Non-pigmented ciliary epithelial cell (primary cell): ENCODE measurements at regions not wholly inside any gene's neighbourhood (a gene's known extent, or its start where the extent isn't known, plus 50 kb on each side); places are given as distances from the start of the nearest gene placed in this dataset.
"Not testable (repeated sequence)": the region's sequence is repeated elsewhere in the genome, so short reads cannot be mapped to it uniquely, and the experiment has no call there.

Source experiments
- DNase-seq: peaks from one replicate; pipeline ENCODE4 v3.0.0-alpha.2; 2010; ENCODE audit warnings: low read depth

DNA sequence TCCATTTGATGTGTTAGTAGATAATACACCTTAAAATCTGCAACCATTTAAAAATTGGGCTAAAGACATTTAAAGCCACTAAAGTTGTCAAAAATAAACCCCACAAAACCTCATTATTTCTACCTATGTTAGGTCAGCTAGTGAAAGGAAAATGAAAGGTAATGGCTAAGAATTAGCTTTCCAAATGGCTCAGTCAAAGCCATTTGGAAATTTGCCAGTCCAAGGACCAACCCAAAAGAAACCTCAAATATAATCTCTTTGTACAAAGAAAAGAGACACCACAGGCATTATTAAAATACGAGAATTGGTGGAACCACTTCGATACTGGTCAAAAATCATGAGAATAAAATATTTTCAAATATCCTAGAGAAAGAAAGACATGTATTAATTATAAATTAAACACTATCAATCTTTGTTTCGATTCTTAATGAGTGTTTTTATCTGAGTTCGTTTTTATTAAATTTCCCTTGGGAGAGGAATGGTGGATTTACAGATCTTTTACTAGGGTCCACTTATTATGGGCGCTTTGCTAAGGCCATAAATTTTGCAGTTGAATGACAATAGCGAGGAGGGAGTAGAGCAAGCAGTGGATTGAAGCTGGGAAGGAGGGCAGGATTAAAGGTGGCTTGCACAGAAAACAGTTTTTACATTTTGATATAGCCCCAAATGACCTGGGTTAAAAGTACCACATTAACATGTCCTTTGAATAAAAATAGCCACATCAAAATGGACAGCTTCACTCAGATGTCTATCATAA, 116.8 kb upstream of the SHB start:
- no peak for DNase-seq

DNA sequence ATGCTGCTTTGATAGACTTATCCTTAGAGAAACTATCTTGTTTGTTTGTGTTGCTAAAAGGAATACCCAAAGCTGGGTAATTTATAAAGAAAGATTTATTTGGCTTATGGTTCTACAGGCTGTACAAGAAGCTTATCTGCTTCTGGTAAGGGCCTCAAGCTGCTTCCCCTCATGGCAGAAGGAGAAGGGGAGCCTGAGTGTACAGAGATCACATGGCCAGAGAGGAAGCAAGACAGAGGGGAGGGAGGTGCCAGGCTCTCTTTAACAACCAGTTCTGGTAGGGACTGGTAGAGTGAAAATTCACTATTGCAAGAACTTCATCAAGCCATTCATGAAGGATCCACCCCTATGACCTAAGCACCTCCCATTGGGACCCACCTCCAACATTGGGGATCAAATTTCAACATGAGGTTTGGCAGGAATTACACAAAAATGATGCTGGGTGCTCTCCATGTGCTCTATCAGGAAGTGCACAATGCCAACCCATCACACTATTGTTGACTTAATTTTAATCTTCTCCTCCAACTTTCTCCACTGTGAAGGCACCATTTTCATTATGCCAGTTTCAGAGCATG, 115.1 kb upstream of the SHB start:
- no peak for DNase-seq

DNA sequence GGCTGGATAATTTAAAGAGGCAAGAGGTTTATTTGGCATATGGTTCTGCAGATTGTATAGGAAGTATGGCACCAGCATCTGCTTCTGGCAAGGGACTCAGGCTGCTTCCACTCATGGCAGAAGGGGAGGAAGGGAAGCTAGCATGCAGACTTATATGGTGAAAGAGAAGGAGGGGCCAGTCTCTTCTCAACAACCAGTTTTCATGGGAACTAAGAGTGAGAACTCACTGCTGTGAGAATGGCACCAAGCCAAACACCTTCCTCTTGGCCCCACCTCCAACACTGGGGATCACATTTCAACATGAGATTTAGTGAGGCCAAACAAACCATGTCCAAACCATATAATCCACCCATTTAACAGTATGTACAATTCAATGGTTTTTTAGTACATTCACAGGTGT, 113.3 kb upstream of the SHB start:
- DNase-seq, result no peak

DNA sequence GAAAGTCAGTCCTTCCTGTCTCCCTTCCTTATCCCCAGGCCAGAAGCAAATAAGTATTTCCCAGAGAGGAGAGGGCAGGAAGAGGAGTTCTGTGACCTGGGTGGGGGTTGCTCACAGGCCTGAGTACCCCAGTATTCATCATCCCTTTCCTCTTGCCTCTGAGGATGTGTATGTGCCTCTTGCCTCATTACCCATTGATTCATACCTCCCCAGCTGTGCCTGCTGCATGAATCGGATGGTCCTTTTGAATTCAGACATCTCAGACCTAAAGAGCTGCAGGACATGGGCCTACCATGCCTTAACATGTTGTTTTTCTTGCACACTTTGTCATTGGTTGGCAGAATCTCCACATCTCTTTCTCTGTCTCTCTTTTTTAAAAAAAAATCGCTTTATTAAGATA, 112.8 kb upstream of the SHB start:
- DNase-seq, result no peak

DNA sequence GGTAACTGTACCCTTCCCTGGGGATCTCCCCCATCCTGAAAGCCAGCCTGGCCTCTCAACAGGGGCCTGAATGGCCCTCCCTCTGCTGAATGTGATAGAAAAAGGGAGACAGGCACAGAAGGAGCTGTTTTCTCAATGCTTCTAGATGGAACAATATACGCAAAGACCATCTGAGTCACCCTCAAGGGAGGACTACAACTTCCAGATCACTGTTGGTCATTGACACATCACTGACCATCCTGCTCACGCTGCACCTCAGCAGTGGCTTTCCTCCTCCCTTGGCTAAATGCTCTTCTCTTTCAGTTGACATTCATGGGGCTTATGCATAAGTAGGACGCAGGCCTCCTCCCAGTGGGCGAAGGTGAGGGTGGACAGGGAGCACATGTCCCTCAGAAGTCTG, 112.2 kb upstream of the SHB start:
- no peak for DNase-seq

DNA sequence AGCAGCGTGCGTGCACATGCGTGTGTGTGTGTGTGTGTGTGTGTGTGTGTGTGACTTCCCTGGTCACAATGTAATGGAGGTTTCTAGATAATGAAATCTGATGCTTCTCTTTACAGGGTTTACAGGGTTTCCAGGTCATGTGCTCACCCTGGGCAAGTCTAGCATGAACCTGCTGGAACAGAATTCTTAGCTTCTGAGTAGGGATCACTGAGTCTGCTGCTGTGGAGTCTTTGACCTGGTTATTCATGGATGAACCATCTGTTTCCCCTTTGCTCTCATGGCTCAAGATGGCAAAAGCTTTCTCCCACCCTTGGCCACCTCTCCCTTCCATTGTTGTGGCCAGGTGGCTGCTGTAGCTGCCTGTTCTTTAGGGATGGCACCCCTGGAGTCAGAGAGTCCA, 111.6 kb upstream of the SHB start:
- DNase-seq, result no peak

DNA sequence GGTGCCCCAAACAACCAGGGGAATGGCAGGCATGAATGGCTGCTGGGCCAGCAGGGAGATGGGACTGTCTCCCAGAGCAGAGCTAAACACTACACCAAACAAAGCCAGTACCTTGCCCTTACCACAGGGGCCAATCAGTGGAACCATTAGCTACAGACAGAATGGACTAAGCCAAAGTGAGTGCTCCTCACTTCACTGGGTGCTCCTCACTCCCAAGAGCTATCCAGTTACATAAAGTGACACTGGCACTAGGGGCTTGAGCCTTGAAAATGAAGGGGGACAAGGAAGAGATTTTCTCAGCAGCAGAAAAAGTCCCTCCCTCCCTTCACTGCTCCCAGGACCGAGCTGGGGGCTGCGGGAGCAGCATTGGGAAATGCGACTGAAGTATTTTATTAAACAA, 110.9 kb upstream of the SHB start:
- DNase-seq, result no peak

DNA sequence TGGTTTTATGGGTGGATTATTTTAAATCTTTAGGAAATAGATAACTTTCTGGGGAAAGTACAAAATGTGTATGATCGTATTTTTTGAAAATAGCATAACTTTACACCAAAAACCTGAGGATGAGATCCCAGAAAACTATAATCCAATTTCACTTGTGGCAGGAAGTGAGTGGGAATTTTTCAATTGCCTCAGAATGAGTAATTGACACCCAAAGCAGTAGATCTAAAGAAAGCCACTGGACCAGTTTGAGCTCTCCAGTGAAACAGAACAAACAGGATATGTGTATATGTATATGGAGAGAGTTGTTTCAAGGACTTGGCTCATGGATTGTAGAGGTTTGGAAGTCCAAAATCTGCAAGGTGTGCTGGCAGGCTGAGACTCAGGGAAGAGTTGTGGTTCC, 109.2 kb upstream of the SHB start:
- DNase-seq, result no peak

DNA sequence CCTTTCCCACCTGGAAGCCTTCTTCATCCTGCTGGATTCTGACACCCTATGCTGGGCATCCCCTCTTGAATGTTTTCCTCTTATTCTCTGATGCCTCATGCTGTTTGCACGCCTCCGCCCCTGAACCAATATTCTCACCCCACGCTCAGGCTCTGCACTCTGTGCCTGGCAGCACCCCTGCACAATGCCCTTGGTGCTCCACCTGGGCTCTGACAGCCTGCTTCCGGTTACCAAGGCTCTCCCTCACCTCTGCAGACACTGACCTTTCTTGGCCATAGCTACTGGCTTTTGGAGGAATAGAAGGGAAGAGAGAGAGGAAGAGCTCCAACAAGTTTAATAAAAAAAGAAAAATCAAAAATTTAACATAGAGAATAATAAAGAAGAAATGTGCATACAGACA, 108.7 kb upstream of the SHB start:
- DNase-seq, result no peak

DNA sequence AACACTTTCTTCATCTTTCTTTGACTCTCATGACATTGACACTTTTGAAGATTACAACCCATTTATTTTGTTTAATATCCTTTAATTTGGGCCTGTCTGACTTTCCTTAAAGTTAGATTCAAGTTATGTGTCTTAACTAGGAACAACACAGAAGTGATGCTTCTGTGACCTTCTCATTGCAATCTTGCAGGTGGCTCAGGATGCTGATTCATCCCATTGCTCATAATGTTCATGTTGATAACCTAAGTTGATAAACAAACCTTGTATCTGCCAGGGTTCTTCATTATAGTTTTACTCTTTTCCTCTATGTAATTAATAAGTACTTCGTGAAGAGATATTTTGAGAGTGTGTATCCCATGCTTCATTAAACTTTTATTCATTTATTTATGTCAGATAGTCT, 107.2 kb upstream of the SHB start:
- no peak for DNase-seq

DNA sequence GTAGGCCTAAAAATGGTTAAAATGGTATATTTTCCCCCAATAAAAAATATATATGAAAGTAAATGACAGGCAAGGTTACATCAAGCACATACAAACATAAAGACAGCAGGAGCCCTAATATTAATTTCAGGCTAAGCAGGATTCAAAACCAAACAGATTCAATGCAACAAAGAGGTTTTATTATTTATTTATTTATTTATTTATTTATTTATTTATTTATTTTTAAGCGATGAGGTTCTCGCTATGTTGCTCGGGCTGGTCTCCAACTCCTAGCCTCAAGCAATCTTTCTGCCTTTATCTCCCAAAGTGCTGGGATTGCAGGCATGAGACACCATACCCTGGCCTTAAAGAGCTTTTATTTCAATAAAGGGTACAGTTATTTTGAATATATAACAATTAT, 106.4 kb upstream of the SHB start:
- no peak for DNase-seq

DNA sequence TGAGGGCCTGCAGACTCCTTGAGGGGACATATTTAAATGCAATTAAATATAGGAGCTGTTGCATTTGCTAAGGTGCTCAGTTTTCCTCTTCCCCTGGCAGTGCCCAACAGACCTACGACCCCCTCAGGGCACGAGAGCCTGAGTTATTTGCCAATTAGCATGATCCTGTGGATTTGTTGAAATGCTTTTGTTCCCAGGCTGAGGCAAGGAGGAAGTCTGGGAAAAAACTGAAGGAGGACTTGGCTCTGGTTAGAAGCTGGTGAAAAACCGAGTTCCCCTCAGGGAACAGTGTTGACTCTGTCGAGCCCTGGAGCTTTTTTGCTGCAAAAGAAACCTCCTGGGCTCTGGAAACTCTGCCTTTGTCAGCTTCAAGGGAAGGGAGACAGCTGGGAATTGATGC, 103.6 kb upstream of the SHB start:
- no peak for DNase-seq

DNA sequence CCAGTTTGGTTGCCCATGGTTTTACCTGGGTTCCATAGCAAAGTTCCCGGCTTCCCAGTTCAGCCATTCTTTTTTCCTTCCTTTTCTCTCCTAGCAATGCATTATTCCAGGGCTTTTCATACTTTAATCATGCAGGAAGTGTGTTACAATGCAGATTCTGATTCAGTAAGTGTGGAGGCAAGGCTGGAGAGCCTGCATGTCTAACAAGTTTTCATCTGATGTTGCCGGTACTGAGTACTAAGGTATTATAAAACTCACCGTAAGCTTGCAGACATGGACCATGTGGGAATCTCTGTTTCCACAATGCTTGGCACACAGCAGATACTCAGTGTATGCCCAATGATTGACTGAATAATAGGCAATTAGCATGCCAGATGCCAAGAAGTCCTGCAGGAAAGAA, 102.9 kb upstream of the SHB start:
- no peak for DNase-seq

DNA sequence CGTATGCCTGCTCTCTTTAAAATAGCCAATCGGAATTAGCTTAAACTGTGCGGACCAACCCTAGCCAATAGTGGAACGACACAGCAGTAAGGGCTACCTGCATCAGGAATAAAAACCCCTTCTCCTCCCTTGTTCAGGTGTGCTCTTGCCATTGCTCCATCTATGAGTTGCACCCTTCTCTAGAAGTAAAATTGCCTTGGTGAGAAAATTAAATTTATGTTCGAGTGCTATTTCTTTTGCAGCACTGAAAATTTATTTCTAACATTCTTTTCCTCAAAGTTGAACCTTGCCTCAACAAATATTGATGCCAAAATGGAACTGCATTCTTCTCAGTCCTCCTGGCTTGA, 102.5 kb upstream of the SHB start:
- no peak for DNase-seq

DNA sequence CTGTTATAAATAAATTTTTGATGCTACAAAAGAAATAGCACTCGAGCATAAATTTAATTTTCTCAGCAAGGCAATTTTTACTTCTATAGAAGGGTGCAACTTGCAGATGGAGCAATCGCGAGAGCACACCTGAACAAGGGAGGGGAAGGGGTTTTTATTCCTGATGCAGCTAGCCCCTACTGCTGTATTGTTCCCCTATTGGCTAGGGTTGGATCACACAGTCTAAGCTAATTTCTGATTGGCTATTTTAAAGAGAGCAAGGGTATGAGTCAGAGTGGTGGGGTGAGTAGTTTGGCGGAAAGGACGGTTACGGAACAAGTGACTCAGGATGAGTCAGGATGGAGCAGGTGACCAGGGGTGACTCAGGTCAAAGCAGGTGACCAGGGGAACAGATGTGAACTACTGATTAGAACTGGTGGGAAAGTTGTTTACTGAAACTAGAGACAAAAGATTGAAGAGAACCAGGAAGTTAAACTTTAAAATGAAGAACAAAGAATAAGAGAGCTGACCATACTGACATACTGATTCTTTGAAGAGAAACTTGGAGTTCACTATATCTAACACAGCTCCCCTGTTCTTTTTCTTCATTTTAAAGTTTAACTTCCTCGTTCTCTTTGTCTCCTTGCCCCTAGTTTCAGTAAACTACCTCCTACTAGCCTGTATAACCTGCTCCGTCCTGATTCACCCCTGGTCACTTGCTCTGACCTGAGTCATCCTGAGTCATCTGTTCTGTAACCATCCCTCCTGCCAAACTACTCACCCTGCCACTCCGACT, 101.9 kb upstream of the SHB start:
- DNase-seq, result peak; percentile 22

DNA sequence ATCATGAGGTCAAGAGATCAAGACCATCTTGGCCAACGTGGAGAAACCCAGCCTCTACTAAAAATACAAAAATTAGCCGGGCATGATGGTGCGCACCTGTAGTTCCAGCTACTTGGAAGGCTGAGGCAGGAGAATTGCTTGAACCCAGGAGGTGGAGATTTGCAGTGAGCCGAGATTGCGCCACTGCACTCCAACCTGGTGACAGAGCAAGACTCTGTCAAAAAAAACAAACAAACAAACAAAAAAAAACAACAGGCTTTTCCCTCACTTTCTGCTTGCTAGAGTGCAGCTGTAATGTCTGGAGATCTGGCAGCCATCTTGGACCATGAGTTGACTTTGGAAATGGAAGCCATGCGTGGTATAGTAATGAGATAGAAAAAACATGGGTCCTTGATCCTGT, 101.1 kb upstream of the SHB start:
- not testable (repeated sequence) for DNase-seq

DNA sequence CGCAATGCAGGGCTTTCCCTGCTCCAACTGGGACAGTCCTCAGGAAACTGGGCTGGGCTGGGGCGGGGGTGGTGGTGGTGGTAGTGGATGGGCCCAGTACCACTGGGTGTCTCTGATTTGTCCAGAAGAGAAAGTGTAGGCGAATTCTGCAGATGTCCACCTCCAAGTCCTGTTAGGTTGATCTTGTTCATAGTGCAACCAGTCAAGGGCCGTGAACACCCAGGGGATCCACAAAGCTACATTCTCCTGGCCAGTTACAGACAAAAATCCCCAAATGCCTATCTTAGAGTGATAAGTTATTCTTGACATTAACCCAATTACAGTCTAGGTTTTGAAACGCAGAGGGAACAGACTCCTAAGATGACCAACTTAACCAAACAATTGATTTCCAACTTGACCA, 97.5 kb upstream of the SHB start:
- no peak for DNase-seq

DNA sequence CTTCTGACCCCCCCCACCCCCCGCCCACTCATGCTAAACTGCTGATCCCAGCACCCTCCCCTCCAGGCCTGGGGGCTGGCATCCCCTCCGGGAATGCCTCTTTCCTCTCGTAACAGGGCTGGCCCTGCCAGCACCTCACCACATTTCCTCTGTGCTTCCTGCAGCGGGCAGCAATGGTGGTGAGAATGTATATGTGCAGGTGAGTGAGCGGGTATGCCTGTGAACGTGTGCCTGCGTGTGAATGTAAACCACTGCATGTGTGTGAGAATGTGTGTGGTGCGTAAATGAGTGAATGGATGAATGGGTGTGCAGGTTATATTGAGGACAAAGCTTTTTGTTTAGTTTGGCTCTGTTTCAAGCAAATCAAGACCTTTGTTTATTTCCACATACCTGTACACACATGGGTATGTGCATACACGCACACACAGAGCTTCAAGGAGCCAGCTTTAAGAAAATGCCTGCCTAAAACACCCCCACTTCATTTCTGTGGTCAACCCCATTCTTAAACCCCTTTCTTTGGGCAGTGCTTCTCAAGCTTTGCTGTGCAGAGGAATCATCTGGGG, 95.7 kb upstream of the SHB start:
- no peak for DNase-seq

DNA sequence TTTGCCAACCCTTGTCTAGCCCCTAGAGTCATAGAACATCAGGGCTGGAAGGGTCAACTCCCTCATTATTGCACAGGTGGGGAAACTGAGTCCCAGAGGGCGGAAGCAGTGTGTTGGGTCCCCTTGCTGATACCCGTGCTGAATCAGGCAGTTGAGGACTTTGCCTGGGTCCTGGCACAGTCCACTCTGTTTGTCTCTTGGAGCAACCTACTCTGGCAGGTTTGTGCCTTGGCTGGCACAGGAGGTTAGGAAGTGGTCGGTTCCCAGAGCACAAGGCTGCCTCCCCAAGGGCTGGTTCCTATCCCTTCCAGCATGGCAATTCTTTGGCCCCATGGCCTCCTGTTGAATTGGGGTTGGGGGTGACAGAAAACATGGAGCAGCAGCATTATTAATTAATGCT, 94.5 kb upstream of the SHB start:
- no peak for DNase-seq

DNA sequence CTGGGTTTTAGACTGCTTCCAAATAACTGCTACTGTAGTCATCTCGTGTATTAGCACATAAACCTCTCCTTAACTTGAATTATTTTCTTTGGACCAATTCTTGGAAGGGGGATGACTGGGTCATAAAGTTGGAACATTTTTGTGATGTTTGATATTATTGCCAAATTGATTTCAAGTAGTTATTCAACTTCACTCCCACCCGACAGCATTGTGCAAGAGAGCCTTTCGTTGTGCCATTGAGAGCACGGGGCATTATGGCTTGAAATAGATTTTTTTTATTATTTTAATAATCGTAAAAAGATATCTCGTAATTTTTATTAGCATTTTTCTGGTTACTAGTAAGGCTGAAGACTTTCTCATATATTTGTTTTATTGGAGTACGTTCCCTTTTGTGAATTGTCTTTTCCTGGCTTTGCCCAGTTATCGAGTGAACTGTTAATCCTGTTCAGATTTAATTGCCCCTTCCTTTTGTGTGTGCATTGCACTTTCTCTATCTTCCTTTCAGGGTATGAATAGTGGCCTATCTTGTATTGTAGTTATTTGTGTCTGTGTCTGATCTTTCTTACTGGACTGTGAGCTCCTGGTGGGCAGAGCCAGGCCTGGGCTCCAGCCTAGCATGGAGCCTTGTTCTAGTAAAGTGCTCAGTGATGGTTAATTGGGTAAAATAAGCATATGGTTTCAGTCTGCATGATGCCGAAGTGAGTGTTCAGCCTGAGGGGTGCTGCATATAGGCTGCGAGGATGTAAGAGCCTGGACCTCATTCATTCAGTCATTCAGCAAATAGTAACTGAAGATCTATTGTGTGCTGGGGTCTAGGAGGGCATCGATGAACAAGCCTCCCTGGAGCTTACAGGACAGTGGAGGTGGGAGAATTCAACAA, 93.5 kb upstream of the SHB start:
- DNase-seq, result no peak

DNA sequence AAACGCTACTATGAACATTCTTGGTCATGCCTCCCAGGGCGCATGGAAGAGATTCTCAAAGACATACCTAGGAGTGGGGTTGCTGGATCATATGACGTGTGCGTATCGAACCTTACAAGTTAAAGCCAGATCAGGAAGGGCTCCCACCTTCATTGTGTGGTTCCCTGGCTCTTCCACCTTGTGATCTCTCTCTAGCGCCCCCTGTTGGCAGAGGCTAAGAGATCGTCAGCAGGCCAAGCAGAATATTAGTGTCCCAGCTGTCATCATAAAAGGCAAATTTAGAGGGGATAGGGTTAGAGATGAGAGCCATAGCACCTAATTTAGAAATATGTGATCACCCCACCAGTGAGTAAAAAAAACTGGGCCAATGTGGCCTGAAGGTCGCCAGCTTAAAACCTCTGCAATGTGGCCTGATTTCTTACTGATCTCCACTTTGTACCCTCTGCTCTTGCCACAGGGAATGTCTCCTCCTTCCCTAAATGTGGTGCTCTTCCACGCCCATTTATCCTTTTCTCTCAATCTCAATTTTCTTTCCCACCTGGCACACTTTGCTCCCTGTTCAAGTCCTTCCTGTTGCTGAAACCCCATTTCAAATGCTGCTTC, 91.7 kb upstream of the SHB start:
- DNase-seq, result no peak

DNA sequence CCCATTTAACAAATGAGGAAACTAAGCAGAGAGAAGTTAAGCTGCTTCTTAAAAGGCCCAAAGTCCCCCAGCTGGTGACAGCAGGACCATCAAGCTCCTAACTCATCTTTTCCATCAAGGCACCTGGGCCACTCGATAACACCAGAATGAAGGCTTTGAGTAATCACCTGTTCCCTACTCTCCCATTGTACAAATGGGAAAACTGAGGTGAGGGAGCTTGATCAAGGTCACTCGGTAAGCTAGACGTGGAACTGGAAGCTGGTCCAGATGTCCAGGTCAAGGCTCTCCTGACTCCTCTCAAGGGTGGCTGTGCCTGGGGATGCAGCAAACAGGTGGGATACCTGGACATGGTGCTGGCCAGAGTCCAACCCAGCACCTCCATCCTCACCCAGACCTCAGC, 90.6 kb upstream of the SHB start:
- no peak for DNase-seq
